22Rv1 (cell line): ENCODE measurements at regions not wholly inside any gene's neighbourhood (a gene's known extent, or its start where the extent isn't known, plus 50 kb on each side); places are given as distances from the start of the nearest gene placed in this dataset.

ENCODE experiments used
- ZFX ChIP-seq: fragments of 450-650 bp; IDR thresholded peaks from 2 replicates; pipeline ENCODE4 v1.6.1; 2017; ENCODE audit warnings: antibody characterized with exemption, borderline replicate concordance
- TF ChIP-seq, protein P1 (sequence below): fragments of 450-650 bp; IDR thresholded peaks from 2 replicates; pipeline ENCODE4 v1.5.1; 2017; ENCODE audit warnings: mild to moderate bottlenecking

DNA sequence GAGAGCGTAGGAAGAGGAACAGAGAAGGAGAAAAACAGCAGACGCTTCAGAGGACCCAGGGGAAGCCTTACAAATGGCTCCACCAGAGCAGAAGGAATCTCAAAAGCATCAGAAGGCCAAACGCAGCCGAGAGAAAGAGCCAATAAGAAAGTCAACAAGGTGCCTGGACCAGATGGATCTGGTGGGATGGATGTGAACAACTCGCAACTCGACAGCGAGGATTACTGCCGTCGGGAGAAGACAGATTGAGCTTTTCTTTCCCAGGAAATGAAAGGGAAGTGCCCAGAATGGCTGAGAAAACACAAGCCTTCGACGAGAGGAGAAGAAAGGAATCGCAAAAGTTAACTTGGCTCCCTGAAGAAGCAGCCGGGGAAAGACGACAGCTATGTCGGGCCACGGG lies 132.8 kb upstream of the MGMT start:
- TF ChIP-seq, protein P1, sequence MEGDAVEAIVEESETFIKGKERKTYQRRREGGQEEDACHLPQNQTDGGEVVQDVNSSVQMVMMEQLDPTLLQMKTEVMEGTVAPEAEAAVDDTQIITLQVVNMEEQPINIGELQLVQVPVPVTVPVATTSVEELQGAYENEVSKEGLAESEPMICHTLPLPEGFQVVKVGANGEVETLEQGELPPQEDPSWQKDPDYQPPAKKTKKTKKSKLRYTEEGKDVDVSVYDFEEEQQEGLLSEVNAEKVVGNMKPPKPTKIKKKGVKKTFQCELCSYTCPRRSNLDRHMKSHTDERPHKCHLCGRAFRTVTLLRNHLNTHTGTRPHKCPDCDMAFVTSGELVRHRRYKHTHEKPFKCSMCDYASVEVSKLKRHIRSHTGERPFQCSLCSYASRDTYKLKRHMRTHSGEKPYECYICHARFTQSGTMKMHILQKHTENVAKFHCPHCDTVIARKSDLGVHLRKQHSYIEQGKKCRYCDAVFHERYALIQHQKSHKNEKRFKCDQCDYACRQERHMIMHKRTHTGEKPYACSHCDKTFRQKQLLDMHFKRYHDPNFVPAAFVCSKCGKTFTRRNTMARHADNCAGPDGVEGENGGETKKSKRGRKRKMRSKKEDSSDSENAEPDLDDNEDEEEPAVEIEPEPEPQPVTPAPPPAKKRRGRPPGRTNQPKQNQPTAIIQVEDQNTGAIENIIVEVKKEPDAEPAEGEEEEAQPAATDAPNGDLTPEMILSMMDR, result no peak
- TF ChIP-seq ZFX, result no peak
